ENCODE measurements at regions not wholly inside any gene's neighbourhood (a gene's known extent, or its start where the extent isn't known, plus 50 kb on each side); places are given as distances from the start of the nearest gene placed in this dataset.

DNA sequence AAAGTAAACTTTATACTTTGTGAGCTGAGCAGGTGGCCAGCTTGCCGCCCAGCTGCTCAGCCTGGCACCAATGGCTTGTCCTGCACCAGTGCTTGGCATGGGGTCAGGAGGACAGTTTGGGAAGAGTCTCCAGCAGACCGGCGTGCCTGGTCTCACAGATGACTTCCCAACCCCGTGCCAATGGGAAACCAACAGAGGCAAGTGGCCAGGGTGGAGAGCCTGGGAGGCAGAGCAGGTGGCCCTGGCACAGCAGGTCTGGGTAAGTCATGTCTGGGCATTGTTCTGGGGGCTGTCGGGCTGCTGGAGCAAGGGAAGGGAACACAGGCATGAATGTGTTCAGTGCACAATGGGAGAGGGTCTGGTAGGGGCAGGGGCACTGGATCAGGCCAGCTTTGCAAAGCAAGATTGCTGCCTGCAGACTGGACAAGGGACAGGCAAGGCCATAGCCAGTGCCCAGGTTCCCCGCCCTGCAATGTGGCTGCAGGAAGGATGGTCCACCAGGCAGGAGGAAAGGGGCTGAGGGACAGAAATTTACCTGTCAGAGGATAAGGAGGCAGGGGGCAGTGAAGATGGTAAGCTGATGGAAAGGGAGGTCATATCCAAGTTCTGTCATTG, 76.2 kb upstream of the ALDH1B1 start:
- intact Hi-C loops (cut with DNase I): no loop called here
- DNase-seq (ENCODE audit: missing footprints): no peak
- ATAC-seq: no peak

DNA sequence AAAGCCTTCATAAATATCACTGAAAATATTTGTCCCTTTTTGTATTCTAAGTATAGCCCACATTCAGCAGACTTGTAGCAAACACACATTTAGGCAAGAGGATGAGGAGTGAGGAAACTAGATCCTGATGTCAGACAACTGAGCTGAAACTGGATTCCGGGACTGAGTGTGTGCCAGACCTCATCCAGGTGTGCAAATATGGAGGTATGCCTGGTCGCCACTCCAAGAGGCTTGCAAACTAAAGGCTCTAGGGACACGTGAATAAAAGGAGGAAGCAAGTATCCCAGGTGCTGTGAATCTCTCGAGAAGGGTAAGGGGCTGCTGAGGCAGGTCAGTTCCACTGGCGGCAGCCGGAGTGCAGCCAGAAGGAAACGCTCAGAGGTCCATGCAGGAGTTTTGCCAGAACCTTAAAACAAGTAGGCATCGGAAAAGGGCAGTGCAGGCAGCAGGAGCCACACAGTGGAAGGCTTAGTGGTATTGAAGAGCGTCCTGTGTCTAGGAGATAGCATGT, 77.4 kb upstream of the ALDH1B1 start:
- no peak for ATAC-seq
- no peak for DNase-seq (ENCODE audit: missing footprints)
- intact Hi-C loops (cut with DNase I): no loop called here

DNA sequence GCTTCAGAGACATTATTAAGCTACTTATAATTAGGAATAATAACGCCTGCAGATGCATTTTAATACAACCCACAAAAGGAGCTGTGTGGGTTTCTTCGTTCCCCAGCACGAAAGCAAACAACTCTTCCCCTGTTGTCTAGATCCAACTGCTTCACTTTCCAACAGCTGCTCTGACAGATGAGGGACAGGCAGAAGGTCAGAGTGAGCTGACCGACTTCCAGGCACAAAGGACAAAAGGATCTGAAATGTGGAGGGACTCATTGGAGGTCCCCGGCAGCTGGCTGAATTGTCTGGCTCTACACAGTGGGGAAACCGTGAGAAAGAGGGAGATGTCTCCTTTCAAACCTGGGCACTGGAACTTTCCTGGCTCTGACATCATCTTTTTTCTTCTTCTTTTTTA, 79.1 kb upstream of the ALDH1B1 start:
- DNase-seq (ENCODE audit: missing footprints) (no peak), ATAC-seq (no peak)
- intact Hi-C loops (cut with DNase I): no loop called here

DNA sequence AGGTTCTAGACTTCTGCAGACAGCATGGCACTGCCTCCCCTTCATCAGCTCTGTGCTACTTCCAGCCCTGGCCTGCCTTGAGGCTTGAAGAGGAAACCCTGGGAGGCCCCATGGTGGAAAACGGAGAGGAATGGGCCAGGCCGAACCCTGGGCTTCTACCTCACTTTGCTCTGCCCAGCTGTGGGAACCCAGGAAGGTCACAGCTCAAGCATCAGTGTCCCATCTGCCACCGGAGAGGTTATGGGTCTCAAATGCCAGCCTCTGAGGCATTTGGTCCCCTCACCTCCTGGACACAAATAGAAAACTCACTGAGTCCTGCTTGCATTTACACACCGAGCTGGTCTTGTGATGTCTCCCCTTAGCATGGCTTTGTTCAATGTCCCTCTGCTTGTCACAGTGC, 80.1 kb upstream of the ALDH1B1 start:
- intact Hi-C loops (cut with DNase I): no loop called here
- no peak for ATAC-seq

DNA sequence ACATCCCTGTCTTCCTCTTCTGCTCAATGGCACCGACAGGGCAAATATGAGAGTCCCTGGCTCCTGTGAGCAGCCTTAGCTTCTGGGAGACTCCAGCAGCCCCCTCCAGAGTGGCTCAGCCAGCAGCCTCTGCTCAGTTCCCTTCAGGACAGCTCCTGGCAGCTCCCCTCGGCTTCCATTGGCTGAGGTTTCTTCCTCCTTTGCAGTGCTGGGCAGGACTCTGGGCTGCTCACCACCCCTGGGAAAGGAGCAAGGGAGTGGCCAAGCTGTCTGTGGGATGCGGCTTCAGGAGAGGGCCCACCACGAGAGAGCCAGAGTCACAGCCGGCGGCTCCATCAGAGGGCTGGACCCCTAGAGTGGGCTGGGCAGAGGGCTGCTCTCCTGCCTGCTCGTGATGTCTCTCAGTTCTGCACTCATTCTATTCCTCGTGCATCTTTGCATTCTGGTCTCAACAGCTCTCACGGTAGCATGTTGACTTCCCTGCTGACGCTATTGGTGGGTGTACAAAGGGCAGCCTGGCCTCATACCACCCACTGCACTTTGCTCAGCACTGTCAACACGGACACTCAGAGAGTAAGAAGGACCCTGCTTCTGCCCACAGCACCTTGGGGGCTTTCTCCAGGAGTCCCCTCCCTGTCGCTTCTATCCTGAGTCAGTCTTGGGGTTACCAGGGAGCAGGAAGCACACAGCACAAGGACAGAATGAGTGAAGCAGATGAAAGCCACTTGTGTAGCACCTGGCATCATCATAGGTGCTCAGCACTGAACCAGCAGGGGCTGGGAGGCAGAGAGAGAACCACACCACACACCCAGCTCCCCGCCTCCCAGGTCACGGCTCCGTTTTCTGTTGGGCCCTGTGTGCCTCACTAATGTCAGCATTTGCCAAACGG, 80.9 kb upstream of the ALDH1B1 start:
- intact Hi-C loops (cut with DNase I): no loop called here
- ATAC-seq (peak; percentile 29), DNase-seq (ENCODE audit: missing footprints) (no peak)

More for the DNA sequence above, 80.1 kb upstream of the ALDH1B1 start:
- DNase-seq (ENCODE audit: missing footprints): no peak

DNA sequence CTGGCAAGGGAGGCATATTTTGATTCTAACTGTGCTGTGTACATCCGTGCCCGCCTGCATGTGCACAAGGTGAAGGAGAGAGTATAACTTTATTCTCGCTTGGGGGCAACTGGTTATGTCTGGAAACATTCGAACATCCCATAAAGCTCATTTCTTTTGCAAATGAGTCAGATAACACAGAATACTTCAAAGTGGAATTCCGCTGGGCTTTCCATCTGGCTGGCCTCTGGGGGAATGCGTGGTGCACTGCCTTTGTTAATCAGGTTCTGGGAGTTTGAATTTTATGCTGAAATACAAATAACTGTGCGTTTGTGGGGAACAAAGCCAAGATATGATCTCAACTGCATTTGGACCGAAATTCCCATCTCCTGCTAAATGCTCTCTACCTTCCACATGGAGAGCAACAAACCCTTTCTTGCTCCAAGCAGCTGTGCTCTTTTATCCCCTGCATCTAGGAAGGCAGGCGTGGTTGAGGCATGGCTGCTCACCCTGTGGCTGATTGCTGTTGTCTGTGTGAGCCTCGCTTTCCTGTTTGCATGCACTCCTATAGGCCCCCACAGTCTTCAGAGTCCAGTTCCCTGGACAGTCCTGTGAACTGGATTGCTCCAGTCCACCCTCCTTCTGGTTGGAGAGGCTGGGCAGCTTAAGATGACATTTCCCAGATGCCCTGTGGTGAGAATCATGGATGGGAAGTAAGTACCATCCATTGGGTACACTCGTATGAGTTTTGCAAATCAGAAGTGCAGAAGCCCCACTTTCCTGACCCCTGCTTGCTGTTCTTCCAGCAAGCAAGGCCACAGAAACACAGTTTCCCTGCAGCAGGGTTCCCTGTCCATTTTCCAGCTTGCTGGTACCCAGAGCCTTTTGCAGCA, 82.9 kb upstream of the ALDH1B1 start:
- ATAC-seq: no peak
- DNase-seq (ENCODE audit: missing footprints): no peak
- intact Hi-C loops (cut with DNase I): no loop called here

DNA sequence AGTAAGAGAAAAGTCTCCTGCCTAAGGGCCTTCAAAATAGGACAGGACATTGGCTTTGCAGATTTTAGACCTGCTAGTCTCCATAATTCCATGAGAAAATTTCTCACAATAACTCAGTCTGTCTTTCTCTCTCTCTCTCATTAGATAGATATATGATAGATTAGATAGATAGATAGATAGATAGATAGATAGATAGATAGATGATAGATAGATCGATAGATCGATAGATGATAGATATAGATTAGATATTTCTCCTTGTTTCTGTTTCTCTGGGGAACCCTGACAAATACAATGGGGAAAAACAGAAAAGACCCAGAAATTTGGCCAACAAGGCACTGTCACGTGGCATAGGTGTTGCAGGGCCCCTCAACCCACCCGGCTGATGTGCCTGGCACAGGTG, 84.4 kb upstream of the ALDH1B1 start:
- intact Hi-C loops (cut with DNase I): no loop called here
- DNase-seq (ENCODE audit: missing footprints) (no peak), ATAC-seq (no peak)

DNA sequence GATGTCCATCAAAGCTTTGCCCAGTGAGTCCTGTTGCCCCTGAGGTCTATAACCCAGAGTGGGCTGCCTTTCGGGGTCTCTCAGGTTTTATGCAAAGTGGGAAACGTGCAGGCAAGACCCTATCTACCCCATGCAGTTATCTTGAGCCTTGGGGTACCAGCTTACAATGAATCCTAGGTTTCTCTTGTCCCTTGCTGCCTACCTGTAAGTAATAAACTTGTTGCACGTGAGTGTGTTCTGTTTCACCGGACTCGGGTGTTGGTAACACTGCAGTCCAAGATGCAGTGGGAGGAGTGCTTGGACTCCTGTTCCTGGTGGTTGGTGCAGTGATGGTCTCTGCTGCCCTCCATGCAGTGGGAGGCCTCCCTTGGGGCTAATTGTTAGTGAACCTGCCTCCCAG, 85.6 kb upstream of the ALDH1B1 start:
- no peak for ATAC-seq
- intact Hi-C loops (cut with DNase I): no loop called here
- no peak for DNase-seq (ENCODE audit: missing footprints)

DNA sequence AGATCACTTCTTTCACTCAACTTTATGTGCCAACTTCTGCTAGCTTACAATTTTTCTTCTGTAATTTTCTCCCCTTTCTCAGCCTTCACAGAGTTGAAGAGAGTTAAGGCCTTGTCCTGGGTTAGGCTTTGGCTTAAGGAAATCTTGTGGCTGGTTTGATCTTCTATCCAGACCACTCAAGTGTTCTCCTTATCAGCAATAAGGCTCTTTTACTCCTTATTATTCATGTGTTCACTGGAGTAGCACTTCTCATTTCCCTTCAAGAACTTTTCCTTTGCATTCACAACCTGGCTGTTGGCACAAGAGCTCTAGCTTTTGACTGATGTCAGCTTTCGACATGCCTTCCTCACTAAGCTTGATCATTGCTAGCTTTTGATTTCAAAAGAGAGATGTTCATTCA, 86.9 kb upstream of the ALDH1B1 start:
- intact Hi-C loops (cut with DNase I): no loop called here
- DNase-seq (ENCODE audit: missing footprints) (no peak), ATAC-seq (no peak)

DNA sequence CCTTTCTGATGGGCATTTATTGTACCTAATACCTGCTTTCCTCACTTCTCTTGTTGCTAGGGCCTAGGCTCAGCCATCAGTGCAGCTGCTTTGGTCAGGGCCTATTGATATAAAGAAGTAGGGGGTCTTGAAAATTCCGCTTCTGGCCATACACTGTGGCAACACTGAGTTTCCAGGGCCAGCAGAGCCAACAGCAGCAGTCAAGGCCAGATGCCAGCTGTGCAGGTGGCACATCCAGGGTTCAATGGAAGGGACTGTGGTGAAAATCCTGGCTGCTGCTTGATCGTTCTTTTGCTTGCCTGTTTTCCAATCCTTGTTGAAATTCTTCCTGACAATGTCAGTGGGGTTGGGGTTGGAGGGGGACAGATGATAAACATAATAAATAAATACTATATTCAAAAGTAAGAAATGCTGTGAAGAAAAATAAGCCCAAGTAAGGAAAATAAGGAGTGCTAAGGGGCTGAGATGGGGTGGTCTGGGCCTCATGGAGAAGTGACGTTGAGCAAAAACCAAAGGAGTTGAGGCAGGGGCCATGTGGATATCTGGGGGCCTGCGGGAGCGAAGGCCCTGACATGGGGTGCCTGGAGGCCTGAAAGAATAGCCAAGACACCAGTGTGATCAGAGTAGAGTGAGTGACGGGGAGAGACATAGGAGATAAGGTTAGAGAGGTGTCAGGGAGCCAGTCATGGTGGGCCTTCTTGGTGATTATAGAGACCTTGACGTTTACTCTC, 91.0 kb upstream of the ALDH1B1 start:
- DNase-seq (ENCODE audit: missing footprints) (no peak), ATAC-seq (no peak)
- intact Hi-C loops (cut with DNase I): no loop called here

DNA sequence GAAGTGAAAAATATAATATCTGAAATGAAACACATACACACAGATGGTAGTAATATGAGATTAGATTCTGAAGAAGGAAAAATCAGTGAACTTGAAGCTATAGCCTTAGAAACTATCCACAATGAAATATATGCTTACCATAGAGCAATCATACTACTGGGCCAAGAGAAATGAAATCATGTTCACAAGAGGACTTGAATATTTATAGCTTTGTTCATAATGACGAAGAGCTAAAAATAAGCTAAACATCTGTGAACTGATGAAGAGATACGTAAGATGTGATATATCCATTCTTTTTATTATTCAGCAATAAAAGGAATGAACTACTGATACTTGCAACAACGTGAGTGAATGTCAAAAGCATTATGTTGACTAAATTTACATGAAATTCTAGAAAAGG, 92.6 kb upstream of the ALDH1B1 start:
- no peak for ATAC-seq
- no peak for DNase-seq (ENCODE audit: missing footprints)
- intact Hi-C loops (cut with DNase I): loop anchor here (10.0 kb wide), 1 partner anchor 45 kb away; no protein-coding TSS in a partner anchor

DNA sequence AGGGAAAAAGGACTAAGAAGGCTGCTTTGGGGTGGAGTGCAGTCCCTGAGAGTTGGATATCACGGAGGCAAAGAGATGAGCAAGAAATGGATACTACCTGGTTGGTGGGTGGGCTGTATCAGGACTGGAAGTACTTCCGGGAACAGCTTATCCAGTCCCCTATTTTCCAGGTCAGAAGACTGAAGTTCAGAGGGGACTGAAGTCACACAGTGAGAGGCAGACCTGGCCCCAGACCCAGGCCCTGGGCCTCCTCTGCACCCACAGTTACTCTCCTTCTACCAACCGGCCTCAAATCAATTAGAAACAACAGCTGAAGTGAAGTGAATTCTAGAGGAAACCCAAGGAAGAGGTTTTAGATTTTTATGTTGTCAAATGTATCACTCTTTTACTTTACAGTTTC, 93.6 kb upstream of the ALDH1B1 start:
- no peak for ATAC-seq
- intact Hi-C loops (cut with DNase I): loop anchor here (10.0 kb wide), 1 partner anchor 46 kb away; no protein-coding TSS in a partner anchor
- no peak for DNase-seq (ENCODE audit: missing footprints)

DNA sequence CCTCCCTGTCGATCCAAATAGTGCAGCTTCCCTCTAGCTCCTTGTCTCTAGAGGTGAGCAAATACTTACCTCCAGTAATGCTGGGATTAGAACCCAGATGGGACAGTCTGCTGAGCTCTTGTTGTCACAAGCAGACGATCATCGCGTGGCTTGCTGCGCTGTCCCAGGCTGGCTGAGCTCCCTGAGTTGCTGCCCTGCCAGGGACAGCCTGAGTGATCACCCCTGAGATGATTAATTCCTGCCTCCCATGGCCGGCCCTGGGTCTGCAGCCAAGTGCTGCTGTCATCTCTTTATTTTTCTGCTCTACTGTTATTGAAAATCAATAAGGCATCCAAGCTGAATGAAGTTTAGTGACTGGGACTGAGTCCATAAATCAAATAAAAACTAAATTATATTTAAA, 94.0 kb upstream of the ALDH1B1 start:
- no peak for DNase-seq (ENCODE audit: missing footprints)
- ATAC-seq: no peak
- intact Hi-C loops (cut with DNase I): loop anchor here (10.0 kb wide), 1 partner anchor 46 kb away; no protein-coding TSS in a partner anchor

DNA sequence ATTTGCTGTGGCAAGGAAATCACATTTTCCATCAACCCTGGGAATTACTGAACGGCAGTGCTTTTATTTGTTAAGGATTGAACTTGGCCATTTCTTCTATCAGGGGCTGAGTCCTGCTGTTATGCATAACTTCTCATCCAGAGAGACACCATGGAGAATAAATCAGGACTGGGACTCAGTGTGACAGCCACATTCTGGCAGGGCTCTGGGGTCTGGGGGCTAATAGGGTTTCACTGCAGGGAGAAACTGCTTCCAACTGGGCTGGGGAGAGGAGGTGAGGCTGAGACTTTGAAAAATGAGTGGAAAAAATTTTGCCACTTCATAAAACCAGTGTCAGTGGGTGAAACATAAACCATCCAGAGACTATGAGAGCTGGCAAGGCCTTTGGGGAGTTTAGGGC, 95.7 kb upstream of the ALDH1B1 start:
- DNase-seq (ENCODE audit: missing footprints): no peak
- intact Hi-C loops (cut with DNase I): loop anchor here (10.0 kb wide), 1 partner anchor 48 kb away; no protein-coding TSS in a partner anchor
- ATAC-seq: no peak

DNA sequence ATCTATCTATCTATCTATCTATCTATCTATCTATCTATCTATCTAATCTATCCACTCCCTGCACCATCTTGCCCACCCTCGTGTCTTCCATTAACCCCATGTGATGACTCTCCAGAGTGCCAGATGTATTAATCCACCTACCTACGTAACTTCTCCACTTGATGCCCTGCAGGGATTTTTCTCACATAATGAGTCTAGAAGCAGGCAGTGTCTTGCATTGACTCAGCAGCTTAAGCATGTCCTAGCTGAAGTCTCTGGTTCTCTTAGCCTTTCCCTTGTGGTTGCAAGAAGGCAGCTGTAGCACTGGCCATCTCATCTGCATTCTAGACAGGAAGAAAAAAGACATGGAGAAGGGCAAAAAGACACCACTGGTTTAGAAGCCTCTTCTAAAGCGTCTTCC, 96.7 kb upstream of the ALDH1B1 start:
- no peak for DNase-seq (ENCODE audit: missing footprints)
- intact Hi-C loops (cut with DNase I): loop anchor here (10.0 kb wide), 1 partner anchor 49 kb away; no protein-coding TSS in a partner anchor

DNA sequence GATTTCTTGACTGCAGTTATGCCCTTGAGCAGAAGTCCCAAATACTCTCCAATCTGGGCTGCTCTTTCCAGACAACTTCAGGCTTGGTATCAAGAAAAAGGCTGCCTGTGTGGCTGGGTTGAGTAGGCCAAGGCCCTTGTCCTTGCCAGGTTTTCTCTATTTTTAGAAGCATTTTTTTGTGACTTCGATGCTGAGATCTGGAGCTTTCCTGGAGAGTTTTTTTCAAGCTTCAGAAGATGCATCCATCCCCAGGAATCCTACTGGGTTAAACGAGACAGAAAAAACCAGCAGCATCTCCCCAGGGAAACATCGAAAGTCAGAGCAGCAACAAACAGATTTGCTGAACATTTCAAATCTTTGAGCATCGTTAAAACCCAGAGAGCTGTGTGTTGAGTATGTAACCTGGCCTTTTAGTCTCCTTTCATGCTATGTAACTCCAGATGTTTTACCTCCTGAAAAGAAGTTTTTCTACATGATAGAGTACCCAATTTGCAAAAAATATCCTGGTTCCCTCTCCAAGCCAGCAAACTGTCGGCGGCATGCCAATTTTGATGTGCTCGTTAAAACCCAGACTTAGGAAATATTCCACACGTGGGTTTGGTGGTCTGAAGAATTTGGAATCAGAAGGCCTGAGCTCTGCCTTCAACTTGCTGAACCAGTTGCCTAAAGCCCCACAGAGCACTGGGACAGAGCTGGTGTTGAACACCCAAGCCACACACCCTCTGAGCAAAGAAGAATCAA, 98.1 kb upstream of the ALDH1B1 start:
- intact Hi-C loops (cut with DNase I): loop anchor here (10.0 kb wide), 1 partner anchor 50 kb away; no protein-coding TSS in a partner anchor
- DNase-seq (ENCODE audit: missing footprints): no peak
- no peak for ATAC-seq

More for the DNA sequence above, 96.7 kb upstream of the ALDH1B1 start:
- ATAC-seq: no peak

DNA sequence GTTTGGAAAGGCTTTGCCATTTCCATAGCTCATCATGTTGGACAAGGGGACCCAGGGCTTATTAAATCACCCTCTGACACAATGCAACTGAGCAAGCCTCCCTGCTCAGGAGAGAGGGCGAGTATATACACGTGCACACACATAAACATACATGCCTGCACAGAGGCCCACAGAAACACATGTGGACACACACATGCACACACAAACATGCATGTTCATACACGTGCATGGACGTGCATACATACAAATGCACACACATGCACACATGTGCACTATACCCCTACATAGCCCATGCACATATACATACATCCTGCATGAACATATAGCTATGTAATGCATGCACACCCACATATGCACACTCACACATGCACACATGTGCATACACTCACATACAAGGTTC, 99.5 kb upstream of the ALDH1B1 start:
- intact Hi-C loops (cut with DNase I): loop anchor here (10.0 kb wide), 1 partner anchor 52 kb away; no protein-coding TSS in a partner anchor
- no peak for DNase-seq (ENCODE audit: missing footprints)
- no peak for ATAC-seq

DNA sequence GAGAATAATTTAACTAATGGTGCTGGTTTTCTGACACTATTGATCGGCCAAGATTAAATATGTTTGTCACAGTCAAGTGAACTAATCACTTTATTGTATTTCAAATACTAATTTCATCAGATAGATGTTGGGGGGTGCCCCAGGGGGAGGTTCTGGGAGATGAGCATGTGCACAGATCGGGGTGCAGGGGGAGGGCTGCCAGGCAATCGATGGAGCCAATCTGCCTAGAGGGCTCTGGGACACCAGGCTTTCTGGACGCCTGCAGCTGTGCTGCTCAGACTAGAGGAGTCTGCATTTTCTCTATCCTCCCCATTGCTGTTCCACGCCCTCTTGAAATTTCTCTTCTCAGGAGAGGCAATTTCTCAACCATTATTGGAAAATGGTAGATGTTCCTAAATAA, 100.0 kb upstream of the ALDH1B1 start:
- intact Hi-C loops (cut with DNase I): loop anchor here (10.0 kb wide), 1 partner anchor 52 kb away; no protein-coding TSS in a partner anchor
- ATAC-seq (no peak), DNase-seq (ENCODE audit: missing footprints) (no peak)
